Activated CD8-positive, alpha-beta memory T cell treated with anti-CD3 and anti-CD28 coated beads, Interleukin-2, amount 50 U/mL, for 4 hours (primary cell): ENCODE measurements at regions not wholly inside any gene's neighbourhood (a gene's known extent, or its start where the extent isn't known, plus 50 kb on each side); places are given as distances from the start of the nearest gene placed in this dataset.
"Not testable (repeated sequence)": the region's sequence is repeated elsewhere in the genome, so short reads cannot be mapped to it uniquely, and the experiment has no call there.

Source experiments
- DNase-seq: peaks from one replicate; pipeline ENCODE4 v3.0.0-alpha.2; 2020

GRCh38 chr6:13874191-13874549, 50.6 kb upstream of the RNF182 start:
- DNase-seq: no peak

GRCh38 chr6:13873288-13874190, 51.2 kb upstream of the RNF182 start:
- DNase-seq: peak; percentile 80

GRCh38 chr6:13872681-13873080, 52.1 kb upstream of the RNF182 start:
- DNase-seq: no peak

GRCh38 chr6:13872006-13872405, 52.7 kb upstream of the RNF182 start:
- not testable (repeated sequence) for DNase-seq

GRCh38 chr6:13870214-13870830, 54.4 kb upstream of the RNF182 start:
- no peak for DNase-seq

GRCh38 chr6:13868236-13868635, 53.9 kb upstream of the MCUR1 start:
- DNase-seq: no peak

GRCh38 chr6:13866301-13866700, 51.9 kb upstream of the MCUR1 start:
- DNase-seq: no peak

GRCh38 chr6:13865141-13865540, 50.8 kb upstream of the MCUR1 start:
- DNase-seq: no peak

- DNase-seq: not testable (repeated sequence)
Measured at GRCh38 chr6:13864669-13865068, 50.3 kb upstream of the MCUR1 start.
